Neural cell (in vitro differentiated cells): ENCODE measurements at regions not wholly inside any gene's neighbourhood (a gene's known extent, or its start where the extent isn't known, plus 50 kb on each side); places are given as distances from the start of the nearest gene placed in this dataset.

Experiments
- H2AFZ ChIP-seq: fragments of 200-600, 300-800 bp; sonication (generic), shearing (Covaris generic); 2 replicates; pipeline ENCODE4 v1.6.0; 2014; ENCODE audit warnings: low read depth, mild to moderate bottlenecking, antibody characterized with exemption, low read length, moderate library complexity
- H3F3A ChIP-seq: fragments of 200-600 bp; shearing (Covaris generic); 2 replicates; pipeline ENCODE4 v1.6.1; 2016; ENCODE audit warnings: mild to moderate bottlenecking, moderate library complexity, mixed read lengths, antibody characterized with exemption, low read length; ENCODE audit not compliant: insufficient read depth, poor library complexity, severe bottlenecking
- H3K27ac ChIP-seq: fragments of 200-600, 300-800 bp; sonication (generic), shearing (Covaris generic); 2 replicates; pipeline ENCODE4 v1.5.1; 2014; ENCODE audit warnings: mild to moderate bottlenecking, low read length, moderate library complexity
- H3K27me3 ChIP-seq: fragments of 300-800, 200-600 bp; sonication (generic), shearing (Covaris generic); 2 replicates; pipeline ENCODE4 v1.6.0; 2014; ENCODE audit warnings: mild to moderate bottlenecking, low read depth, low read length, moderate library complexity; ENCODE audit not compliant: insufficient read depth
- H3K36me3 ChIP-seq: fragments of 300-800, 200-600 bp; sonication (generic), shearing (Covaris generic); 2 replicates; pipeline ENCODE4 v1.5.1; 2014; ENCODE audit warnings: mild to moderate bottlenecking, antibody characterized with exemption, low read length, moderate library complexity; ENCODE audit not compliant: insufficient read depth
- H3K4me2 ChIP-seq: fragments of 300-800, 200-600 bp; sonication (generic), shearing (Covaris generic); 2 replicates; pipeline ENCODE4 v1.6.0; 2014; ENCODE audit warnings: mild to moderate bottlenecking, low read length
- H3K4me3 ChIP-seq: fragments of 300-800, 200-600 bp; sonication (generic), shearing (Covaris generic); 2 replicates; pipeline ENCODE4 v1.5.1; 2014; ENCODE audit warnings: mild to moderate bottlenecking, low read length, moderate library complexity
- H3K79me2 ChIP-seq: fragments of 200-600 bp; shearing (Covaris generic); replicated peaks from 2 replicates; pipeline ENCODE4 v1.6.0; 2014; ENCODE audit warnings: mild to moderate bottlenecking, low read length, moderate library complexity; ENCODE audit not compliant: insufficient read depth
- H3K9ac ChIP-seq: fragments of 300-800, 200-600 bp; sonication (generic), shearing (Covaris generic); 2 replicates; pipeline ENCODE4 v1.6.1; 2016; ENCODE audit warnings: mild to moderate bottlenecking, low read length, mixed read lengths
- H3K9me2 ChIP-seq: fragments of 200-600 bp; shearing (Covaris generic); 2 replicates; pipeline ENCODE4 v1.6.1; 2016; ENCODE audit warnings: mild to moderate bottlenecking, low read length, mixed read lengths; ENCODE audit not compliant: insufficient read depth
- H3K9me3 ChIP-seq: fragments of 200-600, 300-800 bp; sonication (generic), shearing (Covaris generic); 2 replicates; pipeline ENCODE4 v1.6.1; 2016; ENCODE audit warnings: mild to moderate bottlenecking, mixed run types, low read length, moderate library complexity, mixed read lengths
- H4K20me1 ChIP-seq: fragments of 200-600 bp; shearing (Covaris generic); 2 replicates; pipeline ENCODE4 v1.6.1; 2016; ENCODE audit warnings: mild to moderate bottlenecking, mixed run types; ENCODE audit not compliant: insufficient read depth
- EP300 ChIP-seq: fragments of 450-650 bp; conservative IDR thresholded peaks from 2 replicates; pipeline ENCODE4 v1.6.1; 2014; ENCODE audit warnings: antibody characterized with exemption, mild to moderate bottlenecking, moderate library complexity; ENCODE audit not compliant: poor library complexity, severe bottlenecking
- EZH2 ChIP-seq: fragments of 200-600, 300-800 bp; shearing (Covaris generic), sonication (generic); IDR thresholded peaks from 2 replicates; pipeline ENCODE4 v1.6.1; 2014; ENCODE audit warnings: antibody characterized with exemption, low read length, borderline replicate concordance, mild to moderate bottlenecking; ENCODE audit not compliant: insufficient read depth, poor library complexity, severe bottlenecking
- POLR2AphosphoS5 ChIP-seq: IDR thresholded peaks from 2 replicates; pipeline ENCODE4 v1.6.1; 2012
- RAD21 ChIP-seq: fragments of 450-650 bp; conservative IDR thresholded peaks from 2 replicates; pipeline ENCODE4 v1.6.1; 2014; ENCODE audit warnings: antibody characterized with exemption, mild to moderate bottlenecking, moderate library complexity
- TAF1 ChIP-seq: IDR thresholded peaks from 2 replicates; pipeline ENCODE4 v1.6.1; 2012; ENCODE audit warnings: low read depth

DNA sequence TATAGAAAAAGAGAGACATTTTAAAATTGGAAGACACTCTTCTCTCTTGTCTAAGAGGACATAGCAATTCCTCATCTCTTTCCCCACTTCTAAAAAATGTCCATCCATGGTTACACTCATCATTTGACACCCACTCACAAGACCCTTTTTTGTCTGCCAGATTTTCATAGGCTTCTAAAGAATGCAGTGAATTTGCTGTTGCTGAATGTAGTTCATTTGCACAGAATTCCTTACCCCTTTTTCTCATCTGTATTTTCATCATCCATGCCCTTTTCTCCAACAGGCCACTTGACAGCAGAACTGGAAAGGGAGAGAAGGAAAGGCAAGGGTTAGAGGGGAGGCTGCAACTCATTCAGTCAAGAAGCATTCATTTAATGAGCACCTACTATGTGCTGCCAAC, 128.0 kb downstream of the NUAK1 start:
- Histone ChIP-seq H3K9me3 (no peaks in the 10 kb centered on the region), H4K20me1 (no peaks in the 10 kb centered on the region), H3K36me3 (no peaks in the 10 kb centered on the region), H2AFZ (no peak overlapping the region), H3K9ac (no peak overlapping the region), H3K27ac (no peak overlapping the region), H3F3A (no peaks in the 10 kb centered on the region), H3K4me2 (no peak overlapping the region), H3K79me2 (no peaks in the 10 kb centered on the region), H3K9me2 (no peaks in the 10 kb centered on the region), H3K4me3 (no peak overlapping the region), H3K27me3 (no peaks in the 10 kb centered on the region)
- TF ChIP-seq EP300 (no peak), POLR2AphosphoS5 (no peak), TAF1 (no peak), EZH2 (no peak), RAD21 (no peak)
